Stimulated activated CD4-positive, alpha-beta T cell treated with anti-CD3 and anti-CD28 coated beads, Interleukin-4, amount 100 ng/mL, for 48 hours (primary cell): ENCODE measurements at regions not wholly inside any gene's neighbourhood (a gene's known extent, or its start where the extent isn't known, plus 50 kb on each side); places are given as distances from the start of the nearest gene placed in this dataset.
"Not testable (repeated sequence)": the region's sequence is repeated elsewhere in the genome, so short reads cannot be mapped to it uniquely, and the experiment has no call there.

Source experiments
- DNase-seq, 2 donors: peaks; one replicate each; pipeline ENCODE4 v3.0.0-alpha.2; 2020; ENCODE audit warnings: low read depth in 2 of 2

DNA sequence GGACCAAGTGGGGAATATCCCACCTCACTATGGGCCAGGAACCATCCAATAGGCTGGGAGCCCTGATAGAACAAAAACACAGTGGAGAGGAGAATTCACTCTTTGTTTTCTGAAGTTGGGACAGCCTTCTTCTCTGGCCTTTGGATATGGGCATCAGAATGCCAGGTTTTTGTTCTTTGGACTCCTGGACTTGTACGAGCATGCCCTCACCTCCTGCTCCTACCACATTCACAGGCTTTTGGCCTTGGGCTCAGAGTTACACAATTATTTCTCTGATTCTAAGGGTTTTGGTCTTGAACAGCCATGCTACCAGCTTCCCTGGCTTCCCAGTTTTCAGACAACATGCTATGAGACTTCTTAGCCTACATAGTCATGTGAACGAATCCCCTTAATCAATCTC is 732.9 kb upstream of the VRK2 start:
- DNase-seq: no peak

DNA sequence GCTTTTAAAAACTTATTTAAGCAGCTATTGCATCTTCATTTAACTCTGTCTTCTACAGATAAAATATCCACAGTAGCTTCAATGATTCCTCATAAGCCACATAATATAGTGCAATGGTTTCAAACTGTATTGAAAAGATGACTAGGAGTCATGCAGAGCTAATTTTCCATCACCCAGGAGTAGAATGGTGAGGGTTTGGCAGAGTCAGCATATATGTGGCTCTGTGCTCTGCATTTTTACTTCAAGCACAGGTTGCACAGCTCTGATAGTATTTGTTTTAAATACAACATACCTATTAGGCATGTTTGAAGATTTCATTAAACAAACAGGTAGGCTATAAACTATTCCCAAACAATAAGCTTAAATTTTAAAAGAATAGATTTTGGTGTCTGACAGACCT is 731.9 kb upstream of the VRK2 start:
- no peak for DNase-seq

DNA sequence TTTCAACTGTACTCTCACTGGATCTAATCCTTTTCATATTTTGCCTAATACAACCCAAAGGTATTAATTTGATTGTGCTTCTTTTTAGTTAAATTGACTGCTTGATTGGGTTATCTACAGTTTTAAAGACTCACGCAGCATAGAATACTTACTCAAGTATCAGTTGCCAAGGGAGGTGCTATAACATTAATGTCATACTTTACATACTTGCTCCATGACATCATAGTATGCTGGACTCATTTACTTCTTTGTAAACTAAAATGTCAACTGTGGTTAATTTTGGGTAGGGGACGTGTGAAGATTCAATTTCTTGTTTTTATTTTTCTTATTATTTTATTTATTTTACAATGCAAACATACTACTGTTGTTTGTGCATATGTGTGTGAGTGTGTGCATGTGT is 716.2 kb upstream of the VRK2 start:
- DNase-seq: no peak

DNA sequence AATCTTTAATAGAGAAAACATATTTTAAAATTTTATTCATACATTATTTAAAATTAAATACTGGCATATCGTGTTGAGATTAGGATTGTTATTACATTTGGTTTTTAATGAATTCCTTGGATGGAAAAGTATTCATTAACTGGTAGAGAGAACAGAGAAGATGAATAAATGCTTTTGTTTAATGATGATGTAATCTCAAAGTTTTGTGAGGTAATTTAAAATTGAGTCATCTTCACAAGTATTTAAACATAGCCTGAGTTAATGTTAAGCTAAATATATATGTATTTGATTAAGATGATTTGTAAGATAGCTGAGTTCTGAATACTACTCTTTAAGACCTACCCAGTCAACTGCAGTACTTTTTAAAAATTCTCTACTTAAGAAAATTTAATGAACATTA is 713.4 kb upstream of the VRK2 start:
- DNase-seq: no peak

DNA sequence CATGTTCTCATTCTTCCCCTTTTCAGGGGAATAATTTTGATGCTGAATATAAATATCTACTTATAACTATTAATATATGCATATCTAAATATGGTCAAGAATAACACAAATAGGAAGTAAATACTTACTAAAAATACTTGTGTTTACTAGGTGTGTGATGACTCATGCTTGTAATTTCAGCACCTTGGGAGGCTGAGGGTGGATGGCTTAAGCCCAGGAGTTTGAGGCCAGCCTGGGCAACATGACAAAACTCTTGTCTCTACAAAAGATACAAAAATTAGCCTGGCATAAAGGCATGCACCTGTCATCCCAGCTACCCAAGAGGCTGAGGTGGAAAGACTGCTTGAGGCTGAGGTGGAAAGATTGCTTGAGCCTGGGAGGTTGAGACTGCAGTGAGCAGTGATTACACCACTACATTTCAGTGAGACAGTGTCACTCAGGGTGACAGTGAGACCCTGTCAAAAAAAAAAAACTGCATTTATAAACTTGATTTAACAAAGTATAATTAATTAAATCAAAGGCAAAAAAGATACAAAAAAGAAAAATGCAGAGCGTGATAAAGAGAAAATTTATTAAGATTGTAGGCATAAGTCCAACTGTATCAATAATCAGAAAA is 703.1 kb upstream of the VRK2 start:
- DNase-seq: no peak

DNA sequence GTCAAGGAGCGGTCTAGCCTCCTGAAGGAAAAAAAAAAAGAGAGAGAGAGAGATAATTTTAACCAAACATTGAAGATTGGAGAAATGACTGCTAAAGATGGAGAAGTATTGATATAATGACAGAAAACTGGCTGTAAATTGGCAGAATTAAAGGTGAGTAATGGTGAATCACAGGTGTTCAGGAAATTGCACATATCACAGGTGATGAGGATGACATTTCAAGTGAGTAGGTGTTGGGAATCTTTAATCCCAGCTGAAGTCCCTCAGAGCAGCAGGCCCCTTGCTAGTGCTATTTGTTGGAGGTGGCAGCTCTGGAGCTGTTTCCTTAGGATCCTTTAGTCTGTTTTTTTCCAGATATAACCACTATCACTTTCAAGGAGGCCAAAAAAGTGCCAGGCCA is 678.4 kb upstream of the VRK2 start:
- no peak for DNase-seq

DNA sequence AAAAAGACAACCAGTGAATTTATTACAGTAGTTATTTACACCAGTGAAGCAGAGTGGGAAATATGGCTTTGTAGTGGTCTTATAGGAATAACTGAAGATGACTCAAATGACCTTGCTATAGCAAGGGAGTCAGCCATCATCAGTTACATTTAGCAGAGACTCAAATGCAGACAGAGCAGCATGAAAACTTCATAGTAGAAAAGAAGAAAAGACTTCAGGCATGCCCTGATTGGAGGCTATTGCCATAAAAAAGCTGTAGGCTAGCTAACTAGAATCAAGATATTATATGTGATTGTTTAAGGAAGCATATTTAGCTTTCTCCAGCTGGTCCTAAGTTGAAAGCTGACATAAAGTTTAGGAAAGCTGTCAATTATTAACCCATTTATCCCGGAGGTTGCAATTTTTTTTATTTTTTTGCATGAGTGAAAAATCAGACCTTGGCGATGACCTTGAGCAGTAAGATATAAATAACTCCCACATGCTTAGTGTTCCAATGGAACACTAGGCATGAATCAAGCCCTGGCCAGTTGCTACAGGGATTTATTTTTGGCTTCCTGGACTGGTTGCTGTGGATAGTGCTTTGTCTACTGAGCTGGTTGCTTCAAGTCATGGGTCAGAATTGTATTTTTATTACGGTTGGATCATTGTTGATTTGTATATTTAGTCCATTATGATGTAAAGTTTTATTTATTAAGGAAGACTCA is 675.6 kb upstream of the VRK2 start:
- no peak for DNase-seq

DNA sequence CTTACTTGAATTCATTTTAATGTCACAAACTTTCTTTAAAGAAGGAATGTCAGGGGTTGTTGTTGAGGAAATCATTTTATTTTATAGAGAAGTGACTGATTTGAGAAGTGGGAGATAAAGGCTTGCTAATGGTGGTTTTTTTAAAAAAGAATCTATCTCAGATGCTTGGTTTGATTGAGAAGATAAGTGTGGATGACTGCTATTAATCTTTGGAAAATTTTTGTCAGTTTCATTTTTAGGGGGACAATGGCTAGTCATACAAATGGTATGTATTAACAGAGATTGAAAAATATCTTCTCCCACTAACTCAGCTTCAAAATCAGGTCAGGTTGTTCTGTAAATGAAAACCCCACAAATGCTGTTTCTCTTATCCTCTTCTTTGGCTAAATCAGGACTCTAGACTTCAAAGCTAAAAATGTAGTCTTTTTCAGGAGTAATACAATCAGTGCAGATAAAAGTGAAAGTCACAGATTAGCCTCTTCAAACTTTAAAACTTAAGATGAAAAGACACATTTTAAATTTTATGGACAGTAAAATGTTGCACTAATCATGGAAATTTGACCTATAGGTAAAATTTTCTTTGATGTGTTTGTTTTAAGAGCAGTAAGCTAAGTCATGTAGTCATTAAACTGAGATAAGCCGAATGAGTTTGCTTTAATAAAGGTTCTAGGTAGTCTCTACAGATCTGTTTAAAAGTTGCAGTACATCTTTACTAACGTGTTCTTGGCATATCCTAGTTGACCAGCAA is 674.2 kb upstream of the VRK2 start:
- no peak for DNase-seq

DNA sequence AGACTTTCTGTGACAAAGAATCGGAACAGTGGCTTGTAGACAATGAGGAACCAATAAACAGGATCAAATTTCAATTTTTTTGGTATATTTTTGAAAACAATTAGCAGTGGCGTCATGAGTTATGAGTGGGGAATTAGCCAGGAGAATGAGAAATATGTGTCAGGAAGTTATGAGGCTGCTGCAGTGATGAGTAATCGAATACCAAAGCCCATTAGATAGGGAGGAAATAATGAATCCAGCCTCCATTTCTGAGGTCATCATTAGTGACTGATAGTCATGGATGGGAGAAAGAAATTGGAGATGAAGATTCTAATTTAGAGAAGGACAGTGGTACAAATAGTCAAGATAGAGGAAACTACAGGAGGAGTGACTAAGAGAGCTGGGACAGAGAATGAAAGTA is 673.1 kb upstream of the VRK2 start:
- no peak for DNase-seq

DNA sequence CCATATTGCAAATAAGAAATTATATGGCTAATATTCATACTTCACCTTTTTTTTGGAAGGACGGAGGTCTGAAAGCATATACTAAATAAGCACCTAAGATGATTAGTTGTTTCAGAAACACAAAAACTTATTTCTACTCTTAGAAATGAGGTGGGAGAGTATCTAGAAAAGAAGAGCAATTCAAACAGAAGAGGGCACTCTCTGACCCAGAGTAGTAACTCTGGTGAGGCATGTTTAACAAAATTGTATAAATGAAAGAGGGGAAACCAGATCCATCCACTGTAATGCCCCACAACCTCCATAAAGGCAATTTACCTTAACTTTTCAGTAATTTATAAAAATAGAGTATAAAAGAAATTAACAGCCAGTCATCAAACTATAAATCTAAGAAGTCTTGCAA is 669.6 kb upstream of the VRK2 start:
- no peak for DNase-seq

DNA sequence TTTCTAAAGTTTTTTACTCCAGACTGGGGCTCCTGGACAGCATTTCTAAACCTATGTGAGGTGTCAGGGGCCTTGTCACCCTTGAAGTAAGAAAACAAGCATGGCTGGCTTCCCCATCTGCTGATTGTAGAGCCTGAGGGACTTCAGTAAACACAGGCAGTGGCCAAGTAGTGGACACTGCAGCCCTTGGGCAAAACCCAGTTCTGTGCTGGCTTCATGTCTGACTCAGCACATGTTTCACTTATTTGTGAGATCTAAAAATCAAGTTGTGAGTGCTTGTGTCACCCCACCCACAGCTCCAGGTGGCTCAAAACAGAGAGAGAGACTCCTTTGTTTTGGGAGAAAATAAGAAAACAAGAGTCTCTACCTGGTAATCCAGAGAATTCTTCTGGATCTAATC is 660.3 kb upstream of the VRK2 start:
- DNase-seq: no peak

DNA sequence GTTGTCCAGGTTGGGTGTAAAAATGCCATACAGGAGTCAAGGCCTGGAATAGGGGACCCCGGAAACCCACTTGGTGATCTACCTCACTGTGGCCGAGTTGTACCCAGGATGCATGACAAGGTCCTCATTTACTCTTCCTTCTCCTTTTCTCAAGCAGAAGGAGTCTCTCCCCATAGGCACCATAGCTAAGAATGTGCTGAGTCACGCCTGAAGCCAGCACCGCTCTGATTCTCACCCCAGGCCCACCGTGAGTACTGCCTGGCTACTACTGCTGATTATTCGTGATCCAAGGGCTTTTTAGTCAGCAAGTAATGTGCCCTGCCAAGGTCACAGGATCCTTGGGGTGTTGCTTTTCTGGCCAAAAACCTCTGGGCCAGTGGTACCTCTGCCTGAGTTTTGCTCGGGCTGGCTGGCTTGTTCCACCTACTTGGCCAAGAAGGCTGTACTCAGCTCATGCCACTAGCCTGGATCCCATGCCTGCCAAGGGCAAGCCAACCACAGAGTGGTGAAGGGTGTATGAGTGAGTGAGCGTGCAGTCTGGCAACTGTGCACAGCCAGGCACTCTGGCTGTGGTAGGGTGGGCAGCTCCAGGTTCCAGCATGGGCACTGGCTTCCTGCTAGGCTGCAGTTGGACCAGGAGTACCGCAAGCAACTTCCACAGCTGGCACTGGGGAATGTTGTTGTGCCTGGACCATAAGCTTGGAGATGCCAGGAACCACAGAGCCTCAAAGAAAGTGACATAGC is 650.1 kb upstream of the VRK2 start:
- no peak for DNase-seq

DNA sequence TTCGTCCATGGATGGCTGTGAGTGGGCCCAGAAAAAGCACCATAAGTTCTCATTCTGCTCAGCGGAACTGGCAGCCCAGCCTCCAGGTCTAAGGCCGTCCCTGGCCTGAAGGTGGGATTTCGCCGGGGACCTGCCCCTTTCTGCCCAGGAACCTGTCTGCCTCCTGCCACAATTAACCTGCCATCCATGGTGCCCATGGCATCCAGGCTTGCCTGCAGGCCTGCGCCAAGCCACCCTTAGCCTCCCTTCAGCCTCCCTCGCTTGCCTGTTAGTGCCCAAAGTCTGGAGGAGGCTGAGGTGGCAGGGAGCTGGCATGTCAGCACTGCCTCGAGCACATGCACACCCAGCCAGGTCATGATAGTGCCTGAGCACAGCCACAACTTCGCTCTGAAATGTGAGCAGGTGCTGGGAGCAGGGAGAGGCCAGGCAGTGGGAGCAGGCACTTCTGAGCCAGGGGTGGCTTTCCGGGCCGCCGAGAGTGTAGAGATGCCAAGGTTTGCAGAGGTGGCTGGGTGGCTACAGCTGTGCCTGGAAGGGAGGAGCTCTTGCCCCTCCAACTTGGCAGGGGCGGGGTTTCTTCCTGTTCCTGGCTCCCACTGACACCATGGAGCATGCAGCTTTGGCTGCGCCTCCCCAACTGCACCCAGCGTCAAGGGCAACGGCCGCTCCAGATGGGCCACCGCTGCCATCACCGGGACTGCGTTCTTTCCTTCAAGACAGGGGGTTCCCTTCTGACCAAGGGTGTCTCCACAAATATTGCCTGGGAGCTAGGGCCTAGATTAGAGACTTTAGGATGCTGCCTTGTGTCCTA is 648.9 kb upstream of the VRK2 start:
- no peak for DNase-seq

DNA sequence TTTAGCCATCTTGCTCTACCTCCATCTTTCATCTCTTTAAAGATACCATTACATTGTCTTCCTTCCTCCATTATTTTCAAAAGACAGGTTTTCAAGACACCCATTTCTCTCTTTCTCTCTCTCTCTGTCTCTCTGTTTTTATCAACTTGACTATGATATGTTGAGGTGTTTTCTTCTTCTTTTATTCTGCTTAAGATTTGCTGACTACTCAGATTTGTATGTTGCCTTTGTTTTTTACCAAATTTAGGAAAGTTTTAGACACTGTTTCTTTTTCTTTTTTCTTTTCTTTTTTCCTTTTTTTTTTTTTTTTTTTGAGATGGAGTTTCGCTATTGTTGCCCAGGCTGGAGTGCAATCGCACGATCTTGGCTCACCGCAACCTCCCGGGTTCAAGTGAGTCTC is 647.5 kb upstream of the VRK2 start:
- no peak for DNase-seq

DNA sequence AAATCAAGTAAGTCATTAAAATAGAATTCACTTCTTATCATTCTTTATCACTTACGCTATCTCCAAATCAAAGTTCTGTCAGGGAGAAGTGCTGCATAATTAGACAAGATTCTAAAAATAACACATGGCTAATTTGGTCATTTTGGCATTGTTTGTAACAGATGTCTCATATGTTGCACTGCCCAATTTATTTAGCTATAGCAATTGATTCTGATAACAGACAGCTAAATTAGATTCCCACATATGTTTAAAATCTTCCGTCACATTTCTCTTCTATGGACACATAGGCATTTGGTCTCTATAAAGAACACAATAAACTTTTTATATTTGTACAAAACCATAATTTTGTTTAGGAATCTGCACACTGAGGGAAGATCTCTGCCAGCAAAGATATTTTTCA is 644.5 kb upstream of the VRK2 start:
- DNase-seq: no peak

DNA sequence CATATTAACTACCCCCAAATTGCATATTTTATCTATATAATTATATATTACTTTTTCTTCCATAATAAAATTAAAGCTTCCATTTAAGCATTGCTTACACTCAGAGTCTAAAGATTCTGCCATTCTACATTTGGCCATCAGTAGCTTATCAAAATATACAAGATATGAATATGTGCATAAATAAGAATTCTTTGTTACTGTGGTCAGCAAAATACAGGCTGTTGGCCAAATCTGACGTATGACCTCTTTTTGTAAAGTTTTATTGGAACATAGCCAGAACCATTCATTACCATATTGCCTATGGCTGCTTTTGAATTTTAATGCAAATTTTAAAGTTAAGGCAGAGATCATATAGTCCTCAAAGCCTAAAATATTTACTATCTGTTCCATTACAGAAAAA is 643.9 kb upstream of the VRK2 start:
- no peak for DNase-seq

DNA sequence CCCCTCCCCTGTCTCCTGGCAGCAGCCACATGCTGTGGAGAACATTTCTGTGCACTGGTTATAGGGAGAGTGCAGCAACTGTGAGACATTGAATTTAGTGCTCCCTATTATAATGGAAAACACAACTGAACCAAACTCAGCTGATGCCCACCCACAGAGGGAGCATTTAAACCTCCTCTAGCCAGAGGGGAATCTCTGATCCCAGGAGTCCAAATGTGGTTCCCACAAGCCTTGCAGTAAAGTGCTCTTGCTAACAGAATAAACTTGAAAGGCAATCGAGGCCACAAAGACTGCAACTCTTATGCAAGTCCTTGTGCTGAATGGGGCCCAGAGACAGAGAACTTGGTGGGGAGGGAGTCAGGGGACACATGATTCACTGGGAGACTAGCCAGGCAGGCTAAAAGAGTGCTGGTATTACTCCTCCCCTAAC is 638.8 kb upstream of the VRK2 start:
- no peak for DNase-seq

DNA sequence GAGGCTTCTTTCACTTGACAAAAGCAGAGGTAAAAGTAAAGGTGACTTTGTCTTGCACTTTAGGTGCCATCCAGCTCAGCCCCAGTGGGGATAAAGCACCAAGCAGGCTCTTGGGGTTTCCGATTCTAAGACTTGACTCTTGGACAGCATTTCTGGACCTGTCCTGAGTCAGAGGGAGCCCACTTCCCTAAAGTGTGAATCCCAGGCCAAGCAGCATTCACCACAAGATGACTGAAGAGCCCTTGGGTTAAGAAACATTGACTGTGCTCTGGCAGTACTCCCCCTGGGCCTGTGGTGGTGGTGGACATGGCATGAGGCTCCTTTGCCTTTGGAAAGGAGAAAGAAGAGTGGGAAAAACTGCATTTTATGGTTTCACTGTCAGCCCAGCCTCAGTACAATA is 638.0 kb upstream of the VRK2 start:
- no peak for DNase-seq

DNA sequence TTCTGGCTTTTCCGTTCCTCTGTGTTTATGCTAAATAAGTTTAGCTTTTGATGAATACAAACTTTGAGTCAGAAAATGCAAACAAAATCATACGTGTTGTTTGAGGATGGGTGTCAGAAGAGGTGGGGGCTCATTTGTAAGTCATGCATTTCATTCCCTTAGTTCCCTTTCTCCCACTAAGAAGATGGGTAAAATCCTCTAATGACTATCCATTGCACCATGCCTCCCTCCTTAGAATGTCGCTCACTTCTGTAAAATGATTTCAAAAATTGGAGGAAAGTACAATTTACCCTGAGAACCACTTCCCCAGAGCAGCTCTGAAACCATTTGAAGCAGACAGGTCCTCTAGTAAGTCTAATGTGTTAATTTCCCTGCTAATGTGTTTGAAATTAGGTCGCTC is 629.6 kb upstream of the VRK2 start:
- no peak for DNase-seq

DNA sequence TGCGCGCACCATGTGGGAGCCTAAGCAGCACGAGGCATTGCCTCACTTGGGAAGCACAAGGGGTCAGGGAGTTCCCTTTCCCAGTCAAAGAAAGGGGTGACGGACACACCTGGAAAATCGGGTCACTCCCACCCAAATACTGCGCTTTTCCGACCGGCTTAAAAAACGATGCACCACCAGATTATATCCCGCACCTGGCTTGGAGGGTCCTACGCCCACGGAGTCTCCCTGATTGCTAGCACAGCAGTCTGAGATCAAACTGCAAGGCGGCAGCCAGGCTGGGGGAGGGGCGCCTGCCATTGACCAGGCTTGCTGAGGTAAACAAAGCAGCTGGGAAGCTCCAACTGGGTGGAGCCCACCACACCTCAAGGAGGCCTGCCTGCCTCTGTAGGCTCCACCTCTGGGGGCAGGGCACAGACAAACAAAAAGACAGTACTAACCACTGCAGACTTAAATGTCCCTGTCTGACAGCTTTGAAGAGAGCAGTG is 627.7 kb upstream of the VRK2 start:
- DNase-seq: not testable (repeated sequence)

DNA sequence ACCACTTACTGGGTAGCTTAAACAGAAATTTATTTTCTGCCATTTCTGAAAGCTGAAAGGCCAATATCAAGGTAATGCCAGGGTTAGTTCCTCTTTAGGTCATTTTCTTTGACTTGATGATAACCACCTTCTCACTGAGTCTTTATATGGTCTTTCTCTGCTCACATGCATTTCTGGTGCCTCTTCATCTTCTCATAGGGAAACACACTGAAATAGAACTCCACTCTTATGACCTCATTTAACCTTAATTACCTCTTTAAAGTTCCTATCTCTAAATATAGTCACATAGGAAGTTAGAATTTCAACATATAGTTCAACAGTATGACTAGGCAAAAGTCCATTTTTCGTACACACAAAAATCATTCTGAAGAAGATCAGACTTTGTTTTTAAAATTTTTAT is 616.8 kb upstream of the VRK2 start:
- no peak for DNase-seq

DNA sequence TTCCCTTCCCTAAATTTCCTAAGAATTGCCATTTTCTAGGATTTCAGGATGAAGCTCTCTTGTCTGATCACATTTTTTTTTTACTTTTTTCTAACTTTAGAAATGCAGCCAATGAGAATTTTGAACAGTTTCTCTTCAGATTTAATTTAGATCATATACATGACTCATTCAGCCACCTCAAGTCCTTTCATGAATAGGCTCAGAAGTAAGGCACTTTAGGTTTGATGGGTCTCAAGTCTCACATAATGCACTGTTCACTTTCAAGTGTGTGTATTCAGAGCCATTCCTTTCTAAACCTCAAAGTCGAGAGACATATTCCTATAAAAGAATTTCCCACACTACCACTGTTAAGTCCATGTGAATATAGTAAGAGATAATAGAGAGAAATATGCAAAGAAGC is 614.1 kb upstream of the VRK2 start:
- no peak for DNase-seq
